LHCN-M2 (cell line): ENCODE measurements at regions not wholly inside any gene's neighbourhood (a gene's known extent, or its start where the extent isn't known, plus 50 kb on each side); places are given as distances from the start of the nearest gene placed in this dataset.
A peak's percentile ranks its signal among the peaks of the same experiment; 100 is the strongest.

ENCODE experiments used
- DNase-seq: peaks from one replicate; pipeline ENCODE4 v3.0.0-alpha.2; 2012; ENCODE audit warnings: low read depth

DNA sequence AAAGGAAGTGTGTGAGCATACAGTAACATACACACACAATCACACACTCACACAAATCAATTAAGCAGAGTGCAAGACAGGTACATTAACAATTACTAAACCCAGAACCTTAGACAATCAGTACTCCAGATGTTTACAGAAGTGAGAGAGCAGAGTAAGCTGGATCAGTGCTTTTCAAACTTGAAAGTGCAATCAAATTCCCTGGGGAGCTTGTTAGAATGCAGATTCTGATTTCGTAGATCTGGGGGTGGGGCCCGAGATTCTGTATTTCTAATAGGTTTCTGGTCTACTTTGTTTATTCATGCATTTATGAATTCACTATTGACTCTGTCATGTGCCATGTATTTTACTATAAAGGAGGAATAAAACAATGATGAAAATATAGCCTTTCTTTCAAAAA lies 179.6 kb upstream of the PHYHIPL start:
- no peak for DNase-seq

DNA sequence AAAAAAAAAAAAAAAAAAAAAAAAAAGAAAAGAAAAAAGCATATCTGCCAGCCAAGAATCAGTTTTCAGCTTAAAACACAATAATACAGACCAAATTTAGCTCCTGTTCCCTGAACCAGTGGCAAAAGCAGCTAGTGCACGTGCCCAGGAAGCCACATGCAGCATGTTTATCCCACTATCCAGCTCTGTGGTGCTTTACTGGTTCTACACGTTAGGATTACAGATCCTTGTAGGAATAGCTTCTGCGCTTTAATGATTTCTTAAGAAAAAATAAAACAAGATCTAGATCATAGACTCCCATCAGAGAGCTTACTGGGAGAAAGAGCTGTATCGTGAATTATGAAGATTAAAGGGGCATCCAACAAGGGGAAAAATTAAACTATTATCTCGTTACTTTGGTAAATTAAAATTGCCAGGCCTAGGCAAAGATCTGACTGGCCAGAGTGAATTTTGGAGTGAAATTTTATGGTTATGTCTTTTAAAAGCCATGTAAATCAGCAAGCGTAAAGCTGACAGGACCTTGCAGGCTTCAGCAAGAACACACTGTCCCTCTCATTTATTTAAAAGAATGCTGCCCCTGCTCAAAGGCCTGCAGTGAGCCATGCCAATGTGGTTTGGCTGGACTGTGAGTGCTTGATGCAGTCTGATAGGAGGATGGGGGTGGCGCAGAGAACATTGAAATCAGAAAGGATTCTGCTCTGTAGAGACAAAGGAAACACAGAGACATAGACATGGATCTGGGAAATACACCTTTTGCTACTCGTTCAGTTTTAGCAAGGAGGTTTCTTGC lies 177.3 kb upstream of the PHYHIPL start:
- DNase-seq: peak; percentile 56

GRCh38 chr10:59000162-59000825 lies 176.1 kb upstream of the PHYHIPL start:
- DNase-seq: no peak

DNA sequence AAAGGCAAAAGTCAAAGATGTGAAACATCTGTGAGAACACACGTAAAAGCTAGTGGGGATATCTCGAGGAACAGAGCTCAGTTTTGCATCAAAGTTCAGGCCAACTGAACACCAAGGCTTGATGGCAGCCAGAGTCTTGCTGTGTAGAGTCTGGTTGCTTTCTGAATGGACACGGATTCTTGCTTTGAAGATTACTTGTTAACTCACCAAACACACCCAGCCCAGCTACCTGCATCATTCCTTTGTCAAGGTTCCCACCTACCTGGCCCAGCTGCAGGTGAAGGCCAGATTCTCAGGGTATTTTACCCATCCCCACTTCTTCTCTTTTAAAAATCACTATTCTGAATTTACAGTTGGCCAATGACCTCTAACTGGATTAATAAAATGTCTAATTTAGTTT lies 174.4 kb upstream of the PHYHIPL start:
- no peak for DNase-seq

GRCh38 chr10:59003203-59003602 lies 173.2 kb upstream of the PHYHIPL start:
- no peak for DNase-seq

GRCh38 chr10:59004392-59004791 lies 172.1 kb upstream of the PHYHIPL start:
- DNase-seq: no peak

DNA sequence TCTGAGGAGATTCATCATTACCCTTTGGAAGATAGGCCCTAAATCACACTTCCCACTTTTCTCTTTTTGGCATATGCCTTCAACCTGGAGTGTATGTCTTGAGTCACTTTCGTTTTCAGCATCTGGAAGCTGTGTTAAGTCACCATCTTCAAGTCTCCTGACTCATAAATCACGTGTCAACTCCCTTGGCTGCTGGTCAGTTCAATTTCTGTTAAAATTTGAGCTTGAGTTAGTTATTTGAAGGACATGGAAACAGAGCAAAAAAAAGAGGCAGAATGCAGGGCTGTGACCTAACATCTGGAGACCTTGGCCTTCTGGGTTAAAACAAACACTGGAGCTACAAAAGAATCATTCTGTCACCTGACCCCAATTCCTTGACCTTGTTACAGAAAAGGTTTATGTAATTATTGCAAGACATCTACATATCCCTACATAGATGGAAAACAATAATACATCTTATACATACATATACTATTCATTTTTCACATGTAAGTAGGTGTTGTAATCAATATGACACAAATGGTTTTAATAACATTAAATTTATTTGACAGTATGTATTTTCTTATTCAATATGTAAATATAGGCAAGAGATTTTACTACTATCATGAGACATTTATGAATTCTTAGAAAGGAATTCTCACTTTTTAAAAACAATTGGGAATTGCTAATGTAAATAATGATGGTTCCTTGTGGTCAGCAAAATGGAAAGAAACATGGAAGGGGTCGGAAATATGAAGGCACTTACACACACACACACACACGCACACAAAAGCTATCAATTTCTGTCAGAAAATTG lies 169.7 kb upstream of the PHYHIPL start:
- DNase-seq: peak; percentile 76

GRCh38 chr10:59007307-59008025 lies 169.0 kb upstream of the PHYHIPL start:
- no peak for DNase-seq

- DNase-seq: no peak
Measured at GRCh38 chr10:59008452-59008851, 168.0 kb upstream of the PHYHIPL start.

GRCh38 chr10:59011972-59012632 lies 164.3 kb upstream of the PHYHIPL start:
- no peak for DNase-seq

DNA sequence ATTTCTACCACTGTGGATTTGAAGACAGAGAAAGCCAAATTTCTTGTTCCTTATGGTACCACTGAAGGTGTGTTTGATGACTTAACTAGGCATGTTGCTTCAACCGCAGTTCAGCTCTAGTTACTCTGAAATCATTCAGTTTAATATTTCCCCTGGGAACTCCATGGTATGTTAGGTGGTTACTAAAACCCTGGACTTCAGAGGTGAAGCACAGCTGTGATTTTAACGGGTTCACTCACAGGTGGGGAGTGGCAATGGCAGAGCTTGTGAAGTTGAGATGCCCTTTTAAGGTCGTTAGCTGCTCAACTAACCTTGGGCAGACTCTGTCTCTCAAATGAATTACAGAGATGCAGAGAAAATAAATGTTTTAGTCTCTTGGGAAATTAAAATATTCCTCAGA lies 163.6 kb upstream of the PHYHIPL start:
- DNase-seq: no peak

DNA sequence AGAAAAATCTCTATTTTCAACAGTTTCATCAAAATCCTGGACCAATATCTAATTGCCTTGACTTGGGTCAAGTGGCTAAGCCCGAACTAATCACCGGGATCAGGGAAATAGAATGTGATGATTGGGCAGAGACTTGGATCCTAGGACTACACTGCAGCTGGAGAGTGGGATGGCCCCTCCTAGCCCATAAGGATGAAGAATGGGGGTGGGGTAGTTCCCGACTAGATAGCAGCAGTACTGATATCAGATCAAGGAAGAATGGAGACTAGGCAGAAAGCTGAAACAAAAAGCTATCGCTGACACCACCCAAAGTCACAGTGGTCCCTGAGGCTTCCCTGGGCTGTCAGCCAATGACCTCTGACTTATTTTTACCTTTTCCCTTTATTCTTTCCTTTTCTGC lies 160.4 kb upstream of the PHYHIPL start:
- no peak for DNase-seq

DNA sequence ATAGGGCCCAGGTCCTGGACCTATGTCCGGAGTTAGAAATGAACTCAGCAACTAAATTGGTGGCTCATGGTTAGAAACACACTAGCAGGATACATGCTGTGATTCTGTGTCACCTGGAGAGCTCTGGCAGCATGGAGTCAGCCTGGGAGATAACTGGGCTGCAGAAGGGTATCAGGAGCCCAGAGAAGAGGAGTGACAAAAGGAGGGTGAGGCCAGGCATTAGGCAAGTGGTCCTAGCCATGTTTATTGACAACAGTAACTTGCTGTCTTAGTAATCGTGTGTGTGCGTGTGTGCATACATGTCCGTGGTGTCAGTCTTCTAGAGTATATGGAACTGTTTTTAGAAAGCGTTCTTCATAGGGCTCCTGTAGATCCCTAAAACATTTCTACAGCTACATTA lies 157.5 kb upstream of the PHYHIPL start:
- DNase-seq: no peak

GRCh38 chr10:59019603-59020002 lies 156.8 kb upstream of the PHYHIPL start:
- peak; percentile 38 for DNase-seq

GRCh38 chr10:59020502-59020901 lies 155.9 kb upstream of the PHYHIPL start:
- DNase-seq: no peak

DNA sequence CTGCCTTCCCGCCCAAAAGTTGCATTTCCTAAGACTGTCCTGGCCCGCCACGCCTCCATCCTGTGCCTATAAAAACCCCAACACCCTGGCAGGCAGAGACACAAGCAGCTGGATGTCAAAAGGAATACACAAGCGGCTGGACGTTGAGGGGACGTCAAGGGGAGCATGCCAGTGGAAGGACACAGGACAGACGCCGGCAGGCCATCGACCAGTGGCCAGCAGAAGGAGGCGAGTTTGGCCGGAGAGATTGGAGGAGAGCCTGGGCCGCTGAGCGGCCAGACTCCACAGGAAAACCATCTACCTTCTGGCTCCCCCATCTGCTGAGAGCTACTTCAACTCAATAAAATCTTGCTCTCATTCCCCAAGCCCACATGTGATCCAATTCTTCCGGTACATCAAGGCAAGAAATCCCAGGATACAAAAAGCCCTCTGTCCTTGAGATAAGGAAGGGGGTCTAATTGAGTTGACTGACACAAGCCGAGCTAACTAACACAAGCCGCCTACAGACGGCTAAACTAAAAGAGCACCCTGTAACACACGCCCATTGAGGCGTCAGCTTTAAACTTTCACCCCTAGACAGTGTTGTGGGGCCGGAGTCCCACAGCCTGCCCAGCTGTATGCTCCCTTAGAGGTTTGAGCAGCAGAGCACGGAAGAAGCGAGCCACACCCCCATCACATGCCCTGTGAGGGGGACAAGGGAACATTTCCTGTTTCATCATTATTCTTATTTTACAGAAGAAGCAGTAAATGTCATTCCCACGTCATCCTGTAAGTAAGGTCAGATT lies 150.3 kb upstream of the PHYHIPL start:
- no peak for DNase-seq

DNA sequence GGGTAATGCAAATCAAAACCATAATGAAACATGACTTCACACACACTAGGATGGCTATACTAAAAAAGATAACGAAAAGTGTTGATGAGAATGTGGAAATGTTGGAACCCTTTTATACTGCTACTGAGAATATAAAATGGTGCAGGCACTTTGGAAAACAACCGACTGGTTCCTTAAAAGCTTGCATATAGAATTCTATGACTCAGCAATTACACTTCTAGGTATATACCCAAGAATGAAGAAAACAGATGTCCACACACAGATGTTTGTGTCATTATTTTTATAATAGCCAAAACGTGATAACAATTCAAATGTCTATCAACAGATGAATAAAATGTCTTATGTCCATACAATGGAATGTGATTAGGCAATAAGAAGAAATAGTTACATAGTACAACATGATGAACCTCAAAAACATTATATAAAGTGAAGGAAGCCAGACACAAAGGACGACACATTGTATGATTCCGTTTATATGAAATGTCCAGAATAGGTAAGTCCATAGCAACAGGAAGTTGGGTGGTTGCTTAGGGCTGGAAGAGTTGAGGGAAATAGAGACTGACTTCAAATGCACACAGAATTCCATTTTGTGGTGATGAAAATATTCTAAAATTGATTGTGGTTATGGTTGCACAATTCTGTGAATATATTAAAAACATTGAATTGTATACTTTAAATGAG lies 148.3 kb upstream of the PHYHIPL start:
- DNase-seq: peak; percentile 10

DNA sequence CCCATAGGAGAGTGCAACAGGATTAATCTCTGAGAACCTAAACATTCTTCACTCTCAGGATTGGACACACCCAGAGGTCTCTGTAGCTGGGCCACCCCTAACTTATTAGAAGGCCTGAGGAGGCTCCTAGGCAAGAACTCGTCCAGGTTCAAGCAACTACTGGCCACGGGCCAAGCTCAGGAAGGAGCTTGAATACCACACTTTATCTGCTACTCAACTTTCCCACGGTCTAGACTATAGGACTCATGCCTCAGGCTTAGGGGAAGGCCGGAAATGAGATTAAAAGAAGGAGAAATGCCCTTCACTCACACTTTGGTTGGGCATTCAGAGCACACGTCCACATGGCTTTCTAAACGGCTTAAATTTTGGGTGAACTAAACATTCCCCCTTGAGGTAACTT lies 142.8 kb upstream of the PHYHIPL start:
- DNase-seq: no peak

GRCh38 chr10:59036311-59037017 lies 140.0 kb upstream of the PHYHIPL start:
- no peak for DNase-seq
